HG03457 (cell line): ENCODE measurements at regions not wholly inside any gene's neighbourhood (a gene's known extent, or its start where the extent isn't known, plus 50 kb on each side); places are given as distances from the start of the nearest gene placed in this dataset.
"Not testable (repeated sequence)": the region's sequence is repeated elsewhere in the genome, so short reads cannot be mapped to it uniquely, and the experiment has no call there.

ENCODE experiments used
- ATAC-seq: cut with Tn5 transposase; IDR thresholded peaks from one replicate; pipeline ENCODE4 v1.9.1; 2021; ENCODE audit warnings: moderate number of reproducible peaks; ENCODE audit not compliant: unreplicated experiment

DNA sequence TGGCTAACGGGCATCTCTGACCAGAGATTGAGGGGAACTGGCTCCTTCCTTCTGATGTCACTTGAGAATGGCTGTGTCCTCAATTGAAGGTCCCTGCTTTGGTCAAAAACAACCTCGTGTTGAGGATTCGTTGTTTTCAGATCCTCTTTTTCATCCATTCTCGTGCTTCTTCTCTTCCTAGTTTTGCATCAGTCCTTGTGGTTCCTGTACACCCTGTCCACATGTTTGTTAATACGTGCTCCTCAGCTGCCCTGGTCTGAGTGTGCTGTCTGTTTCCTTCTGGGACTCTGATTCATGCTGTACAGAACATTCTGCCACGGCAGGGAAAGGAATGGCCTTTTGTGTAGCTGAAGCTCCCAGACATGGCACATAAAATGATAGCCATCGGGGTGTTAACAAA lies 863.2 kb upstream of the GOT2 start:
- no peak for ATAC-seq

- ATAC-seq: no peak
Observed at GRCh38 chr16:59596693-59597092, 862.6 kb upstream of the GOT2 start.

DNA sequence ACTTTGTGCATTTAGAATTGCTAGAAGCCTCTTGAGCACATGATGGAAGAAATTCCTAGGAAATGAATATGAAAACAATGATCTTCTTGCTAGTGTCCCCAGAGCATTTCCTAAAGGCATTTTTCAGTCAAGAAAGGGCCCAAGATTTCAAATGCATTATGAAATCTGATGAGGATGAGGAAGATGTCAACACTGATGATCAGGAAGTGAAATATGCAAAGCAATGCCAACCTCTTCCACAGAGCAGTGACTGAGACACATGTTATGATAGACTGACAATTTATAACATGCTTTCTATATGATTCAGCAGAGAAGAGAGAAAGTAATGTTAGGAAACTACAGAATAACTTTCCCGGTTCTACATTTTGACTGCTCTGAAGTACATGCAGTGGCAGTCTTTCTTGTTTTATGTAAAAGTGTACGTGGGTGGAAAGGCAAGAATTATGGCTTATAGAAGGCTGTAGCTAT lies 859.1 kb upstream of the GOT2 start:
- ATAC-seq: no peak

GRCh38 chr16:59591480-59591879 lies 857.4 kb upstream of the GOT2 start:
- ATAC-seq: no peak

GRCh38 chr16:59590845-59591244 lies 856.7 kb upstream of the GOT2 start:
- no peak for ATAC-seq

DNA sequence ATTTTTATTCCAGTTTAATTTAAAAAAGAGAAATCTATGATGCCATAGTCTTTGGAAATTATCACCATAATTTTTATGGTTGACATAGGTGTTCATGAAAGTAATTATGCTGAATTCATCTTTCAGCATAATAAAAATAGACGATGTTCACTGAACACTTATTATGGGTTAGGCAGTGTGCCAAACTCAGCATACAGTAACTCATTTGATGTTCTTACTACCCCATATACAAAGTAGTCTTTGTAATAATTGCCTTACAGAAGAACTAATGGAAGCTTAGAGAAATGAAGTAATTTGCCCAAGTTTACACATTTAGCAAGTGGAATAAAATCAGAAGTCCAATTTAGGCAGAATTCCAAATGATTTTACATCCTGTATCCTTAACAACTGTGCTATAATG lies 852.2 kb upstream of the GOT2 start:
- ATAC-seq: no peak

DNA sequence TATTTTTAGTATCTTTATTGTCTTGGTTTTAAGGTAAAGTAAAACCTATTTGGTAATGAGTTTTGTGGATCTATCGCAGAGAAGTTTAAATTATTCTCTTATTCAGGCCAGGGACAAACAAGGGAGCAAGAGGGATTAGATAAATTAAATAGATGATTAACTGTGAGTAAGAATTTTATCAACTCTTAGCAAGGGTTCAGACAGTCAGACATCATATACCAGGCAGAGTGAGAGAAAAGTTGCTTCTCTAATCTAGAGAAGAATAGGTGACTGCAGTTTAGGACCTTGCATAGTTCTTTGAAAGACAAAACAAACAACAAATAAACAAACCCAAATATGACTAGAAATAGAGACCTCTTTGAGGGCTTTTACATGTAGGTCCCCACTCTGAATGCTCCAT lies 840.2 kb upstream of the GOT2 start:
- no peak for ATAC-seq

GRCh38 chr16:59573528-59574271 lies 839.6 kb upstream of the GOT2 start:
- no peak for ATAC-seq

DNA sequence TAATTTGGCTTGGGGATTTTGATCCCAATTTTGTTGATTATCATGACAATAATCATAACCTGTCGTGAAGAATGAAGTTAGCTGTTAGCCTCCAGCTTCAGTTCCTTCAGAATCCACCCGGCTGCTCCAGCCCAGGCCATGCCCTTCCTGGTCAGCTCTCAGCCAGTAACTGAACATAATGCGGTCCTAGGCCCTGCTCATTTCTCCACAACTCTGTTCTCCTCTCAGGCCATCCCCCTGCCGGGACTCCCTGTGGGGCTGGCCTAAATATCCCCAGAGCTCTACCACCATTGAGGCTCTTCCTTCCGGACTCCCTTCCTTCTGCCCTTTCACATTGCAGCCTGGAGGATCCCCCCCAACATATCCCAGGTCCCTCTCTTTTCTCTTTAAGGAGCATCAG lies 833.4 kb upstream of the GOT2 start:
- no peak for ATAC-seq

DNA sequence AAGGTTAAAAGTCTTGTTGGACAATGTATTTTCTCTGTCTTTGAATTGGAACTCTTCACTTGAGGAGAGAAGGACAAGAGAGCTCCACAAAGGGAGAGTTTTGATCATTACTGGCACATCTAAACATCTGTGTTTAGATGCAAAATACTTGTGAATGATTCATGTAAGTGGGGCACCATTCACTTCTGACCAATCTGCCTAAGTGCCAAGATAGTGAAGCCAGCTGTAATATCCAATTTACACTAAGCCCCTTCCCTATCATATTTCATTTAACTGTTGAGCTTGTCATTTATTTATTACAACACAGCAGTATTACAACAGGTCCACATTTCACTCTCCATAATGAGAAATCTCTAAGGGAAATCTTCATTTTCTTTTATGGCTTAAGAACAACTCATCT lies 832.3 kb upstream of the GOT2 start:
- ATAC-seq: no peak

GRCh38 chr16:59558679-59559078 lies 824.6 kb upstream of the GOT2 start:
- no peak for ATAC-seq

- ATAC-seq: no peak
Observed at GRCh38 chr16:59552164-59552563, 818.0 kb upstream of the GOT2 start.

DNA sequence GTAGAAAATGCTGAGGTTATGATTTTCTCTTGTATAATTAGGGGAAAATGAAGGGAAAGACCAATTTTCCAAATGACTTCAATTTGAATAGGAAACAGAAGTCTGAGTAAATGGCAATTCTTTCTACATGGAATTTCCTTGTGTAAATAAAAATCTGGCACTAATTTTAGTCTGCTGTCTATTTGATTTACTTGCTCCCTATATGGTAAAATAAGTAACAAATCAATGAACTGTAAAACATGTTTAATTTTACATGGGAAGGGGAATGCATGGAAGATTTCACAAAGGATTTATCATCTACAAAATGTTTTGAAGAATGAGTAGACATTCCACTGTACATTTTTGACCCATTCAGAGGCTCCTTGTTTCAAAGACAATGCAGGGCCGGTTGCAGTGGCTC lies 811.6 kb upstream of the GOT2 start:
- ATAC-seq: no peak

DNA sequence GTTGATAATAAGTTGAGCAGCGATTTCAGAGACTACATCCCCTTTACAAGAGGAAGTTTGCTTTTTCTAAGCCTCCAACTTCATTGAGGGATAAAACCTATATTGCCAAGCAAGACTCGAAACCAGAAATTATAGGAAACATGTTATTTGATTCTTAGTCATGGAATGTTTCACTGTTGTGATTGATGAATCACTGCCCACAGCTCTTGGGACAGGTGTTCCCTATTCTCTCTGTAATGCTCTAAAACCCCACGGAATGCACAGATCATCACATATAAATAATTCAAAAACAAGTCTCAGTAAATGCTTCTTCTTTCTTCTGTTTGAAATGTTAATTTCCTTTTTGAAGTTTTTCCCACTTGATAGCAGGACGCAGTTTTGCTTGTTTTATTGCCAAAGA lies 809.5 kb upstream of the GOT2 start:
- no peak for ATAC-seq

GRCh38 chr16:59540621-59541020 lies 806.5 kb upstream of the GOT2 start:
- ATAC-seq: no peak

DNA sequence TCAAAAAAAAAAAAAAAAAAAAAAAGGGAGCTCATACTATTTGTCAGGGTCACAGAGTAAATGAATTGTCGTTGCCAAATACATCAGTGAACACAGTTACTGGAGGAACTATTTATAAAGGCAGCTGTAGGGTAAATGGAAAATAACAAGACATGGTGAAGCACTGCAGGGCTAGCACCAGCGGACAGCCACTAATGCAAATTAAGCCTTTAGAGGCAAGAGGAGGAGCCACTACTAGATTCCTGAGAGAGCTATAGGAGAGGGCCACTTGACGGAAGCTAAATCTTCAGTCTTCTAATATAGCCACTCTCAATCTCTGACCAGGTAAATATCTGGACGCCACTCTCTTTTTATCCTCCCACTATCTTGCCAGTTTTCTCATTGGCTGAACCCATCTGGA lies 801.2 kb upstream of the GOT2 start:
- ATAC-seq: no peak

DNA sequence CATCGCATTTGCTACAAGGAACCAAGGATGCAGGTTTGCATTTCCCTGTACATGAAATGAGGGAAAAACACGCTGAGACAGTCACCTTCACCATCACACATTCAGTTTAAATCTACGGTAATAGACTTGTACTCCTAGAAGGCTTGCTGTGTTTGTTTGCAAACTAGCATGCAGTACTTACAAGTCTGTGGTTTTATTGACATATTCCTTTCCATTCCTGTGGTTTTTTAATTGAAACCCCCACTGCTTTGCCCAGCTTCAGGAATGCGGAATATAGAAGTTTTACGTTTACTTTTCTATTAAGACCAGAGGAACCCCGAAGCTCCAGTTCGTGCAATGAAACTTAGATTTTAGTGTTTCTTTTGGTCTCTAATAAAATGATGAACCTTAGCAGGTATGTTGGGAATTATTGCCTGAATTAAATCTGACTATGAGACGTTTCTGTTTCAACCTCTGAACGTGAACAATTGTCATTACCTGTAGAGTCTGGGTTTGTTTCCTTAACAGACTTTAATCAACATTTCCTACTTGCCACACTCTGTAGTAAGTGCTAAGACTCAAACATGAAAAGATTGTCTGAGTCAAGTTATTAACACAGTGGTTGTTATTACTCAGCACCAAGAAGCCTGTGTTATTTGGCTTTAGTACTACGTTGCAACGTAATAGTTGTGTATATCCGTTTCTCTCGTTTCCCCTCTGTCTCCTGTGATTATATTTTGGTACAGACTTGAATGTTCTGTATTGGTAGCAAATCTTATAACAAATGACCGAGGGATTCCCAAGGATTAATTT lies 793.3 kb upstream of the GOT2 start:
- ATAC-seq: no peak

GRCh38 chr16:59522826-59523225 lies 788.7 kb upstream of the GOT2 start:
- ATAC-seq: no peak

DNA sequence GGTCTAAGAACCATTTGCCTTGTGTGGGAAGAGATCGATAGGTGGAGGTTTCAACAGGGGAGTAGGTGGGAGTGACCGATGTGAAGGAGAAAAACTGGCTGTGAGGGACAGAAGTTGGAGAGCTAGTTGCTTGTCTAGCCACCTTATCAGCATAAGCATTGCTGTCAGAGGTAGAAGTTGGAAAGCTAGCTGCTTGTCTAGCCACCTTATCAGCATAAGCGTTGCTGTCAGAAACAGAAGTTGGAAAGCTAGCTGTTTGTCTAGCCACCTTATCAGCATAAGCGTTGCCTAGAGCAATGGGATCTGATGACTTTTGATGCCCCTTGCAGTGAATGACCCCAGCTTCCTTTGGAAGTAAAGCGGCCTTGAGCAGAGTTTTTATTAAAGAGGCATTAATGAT lies 784.6 kb upstream of the GOT2 start:
- ATAC-seq: not testable (repeated sequence)

DNA sequence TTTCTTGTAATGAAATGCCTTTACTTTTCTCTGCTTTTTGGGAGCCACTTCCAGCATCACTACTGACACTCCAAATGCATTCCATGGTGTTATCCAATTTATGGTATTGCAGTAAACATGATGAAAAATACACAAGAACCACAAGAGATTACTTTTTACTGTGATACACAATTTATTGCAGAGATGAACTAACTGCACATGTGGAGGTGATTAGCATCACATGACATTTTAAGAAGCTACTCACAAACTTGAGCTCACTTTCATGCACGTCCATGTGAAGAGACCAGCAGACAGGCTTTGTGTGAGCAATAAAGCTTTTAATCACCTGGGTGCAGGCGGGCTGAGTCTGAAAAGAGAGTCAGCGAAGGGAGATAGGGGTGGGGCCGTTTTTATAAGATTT lies 780.5 kb upstream of the GOT2 start:
- ATAC-seq: no peak

GRCh38 chr16:59510008-59510424 lies 775.9 kb upstream of the GOT2 start:
- ATAC-seq: no peak

- ATAC-seq: no peak
Observed at GRCh38 chr16:59500601-59501000, 766.5 kb upstream of the GOT2 start.
